ENCODE measurements at regions not wholly inside any gene's neighbourhood (a gene's known extent, or its start where the extent isn't known, plus 50 kb on each side); places are given as distances from the start of the nearest gene placed in this dataset.
"Not testable (repeated sequence)": the region's sequence is repeated elsewhere in the genome, so short reads cannot be mapped to it uniquely, and the experiment has no call there.

- H2AFZ ChIP-seq (ENCODE audit: low read length) = no peak overlapping the region
- no peak overlapping the region for H3K9ac ChIP-seq (ENCODE audit: insufficient read depth, low read length)
- no peak for TF ChIP-seq EZH2 (IDR thresholded peaks at IDR 0.05; ENCODE audit: low read length, missing control alignments)
- TF ChIP-seq CTCF (conservative IDR thresholded peaks at IDR 0.05 in 1 of 2, IDR thresholded peaks at IDR 0.05 in 1 of 2; ENCODE audit: low read depth in 1 of 2, low read length in 2 of 2) = no peak
- H3K36me3 ChIP-seq (ENCODE audit: control insufficient read depth, insufficient read depth, low read length) = no peaks in the 10 kb centered on the region
- no peak for DNase-seq (ENCODE audit: low read depth in 2 of 2)
- no peaks in the 10 kb centered on the region for H3K4me1 ChIP-seq (ENCODE audit: control insufficient read depth, extremely low read depth, insufficient read depth, low read length)
- H3K27me3 ChIP-seq (ENCODE audit: control insufficient read depth, insufficient read depth, low read length) = no peaks in the 10 kb centered on the region
- H3K27ac ChIP-seq (ENCODE audit: insufficient read depth, low read length) = no peak overlapping the region
- no peak overlapping the region for H3K4me3 ChIP-seq (replicated peaks in 1 of 4; ENCODE audit: control extremely low read depth in 1 of 4, insufficient read depth in 1 of 4, low read depth in 3 of 4, low read length in 4 of 4)
- no peak overlapping the region for H3K4me2 ChIP-seq (ENCODE audit: extremely low read depth, insufficient read depth, low read length)
- no peaks in the 10 kb centered on the region for H3K79me2 ChIP-seq (ENCODE audit: control insufficient read depth, insufficient read depth, low read length)
- no peaks in the 10 kb centered on the region for H3K9me3 ChIP-seq (ENCODE audit: control insufficient read depth, insufficient read depth, low read depth, low read length)
- H4K20me1 ChIP-seq (ENCODE audit: control insufficient read depth, extremely low read depth, insufficient read depth, low read length) = no peaks in the 10 kb centered on the region
These were observed 254.1 kb upstream of the C2CD4B start for GRCh38 chr15:62419192-62419591.

- not testable (repeated sequence) for H3K36me3 ChIP-seq (ENCODE audit: control insufficient read depth, insufficient read depth, low read length); H3K27me3 ChIP-seq (ENCODE audit: control insufficient read depth, insufficient read depth, low read length); H4K20me1 ChIP-seq (ENCODE audit: control insufficient read depth, extremely low read depth, insufficient read depth, low read length); H3K9me3 ChIP-seq (ENCODE audit: control insufficient read depth, insufficient read depth, low read depth, low read length); H3K4me2 ChIP-seq (ENCODE audit: extremely low read depth, insufficient read depth, low read length); DNase-seq (ENCODE audit: low read depth in 2 of 2); H3K79me2 ChIP-seq (ENCODE audit: control insufficient read depth, insufficient read depth, low read length); H3K4me1 ChIP-seq (ENCODE audit: control insufficient read depth, extremely low read depth, insufficient read depth, low read length); H2AFZ ChIP-seq (ENCODE audit: low read length); H3K27ac ChIP-seq (ENCODE audit: insufficient read depth, low read length); H3K9ac ChIP-seq (ENCODE audit: insufficient read depth, low read length); H3K4me3 ChIP-seq (replicated peaks in 1 of 4; ENCODE audit: control extremely low read depth in 1 of 4, insufficient read depth in 1 of 4, low read depth in 3 of 4, low read length in 4 of 4)
These were observed 255.3 kb upstream of the C2CD4B start for GRCh38 chr15:62420371-62420770.

GRCh38 chr15:62421289-62421688, 256.2 kb upstream of the C2CD4B start:
- Histone ChIP-seq H3K4me1 (ENCODE audit: control insufficient read depth, extremely low read depth, insufficient read depth, low read length) (peaks cover under 1% of the 10 kb centered on the region), H3K4me2 (ENCODE audit: extremely low read depth, insufficient read depth, low read length) (no peak overlapping the region), H3K36me3 (ENCODE audit: control insufficient read depth, insufficient read depth, low read length) (no peaks in the 10 kb centered on the region), H3K27me3 (ENCODE audit: control insufficient read depth, insufficient read depth, low read length) (no peaks in the 10 kb centered on the region), H4K20me1 (ENCODE audit: control insufficient read depth, extremely low read depth, insufficient read depth, low read length) (no peaks in the 10 kb centered on the region), H3K9me3 (ENCODE audit: control insufficient read depth, insufficient read depth, low read depth, low read length) (no peaks in the 10 kb centered on the region), H3K79me2 (ENCODE audit: control insufficient read depth, insufficient read depth, low read length) (no peaks in the 10 kb centered on the region), H2AFZ (ENCODE audit: low read length) (no peak overlapping the region), H3K4me3 (replicated peaks in 1 of 4; ENCODE audit: control extremely low read depth in 1 of 4, insufficient read depth in 1 of 4, low read depth in 3 of 4, low read length in 4 of 4) (no peak overlapping the region), H3K9ac (ENCODE audit: insufficient read depth, low read length) (no peak overlapping the region), H3K27ac (ENCODE audit: insufficient read depth, low read length) (no peak overlapping the region)
- no peak for DNase-seq (ENCODE audit: low read depth in 2 of 2)
- TF ChIP-seq EZH2 (IDR thresholded peaks at IDR 0.05; ENCODE audit: low read length, missing control alignments) = no peak

- Histone ChIP-seq H3K9ac (ENCODE audit: insufficient read depth, low read length) (no peak overlapping the region), H3K4me2 (ENCODE audit: extremely low read depth, insufficient read depth, low read length) (no peak overlapping the region), H4K20me1 (ENCODE audit: control insufficient read depth, extremely low read depth, insufficient read depth, low read length) (no peaks in the 10 kb centered on the region), H3K27me3 (ENCODE audit: control insufficient read depth, insufficient read depth, low read length) (no peaks in the 10 kb centered on the region), H3K36me3 (ENCODE audit: control insufficient read depth, insufficient read depth, low read length) (no peaks in the 10 kb centered on the region), H3K4me1 (ENCODE audit: control insufficient read depth, extremely low read depth, insufficient read depth, low read length) (peaks cover 2% of the 10 kb centered on the region), H3K4me3 (replicated peaks in 1 of 4; ENCODE audit: control extremely low read depth in 1 of 4, insufficient read depth in 1 of 4, low read depth in 3 of 4, low read length in 4 of 4) (no peak overlapping the region), H2AFZ (ENCODE audit: low read length) (no peak overlapping the region), H3K27ac (ENCODE audit: insufficient read depth, low read length) (no peak overlapping the region), H3K79me2 (ENCODE audit: control insufficient read depth, insufficient read depth, low read length) (no peaks in the 10 kb centered on the region), H3K9me3 (ENCODE audit: control insufficient read depth, insufficient read depth, low read depth, low read length) (no peaks in the 10 kb centered on the region)
- TF ChIP-seq CTCF (conservative IDR thresholded peaks at IDR 0.05 in 1 of 2, IDR thresholded peaks at IDR 0.05 in 1 of 2; ENCODE audit: low read depth in 1 of 2, low read length in 2 of 2) (no peak), EZH2 (IDR thresholded peaks at IDR 0.05; ENCODE audit: low read length, missing control alignments) (no peak)
- peak in 1 of 2 donors; percentile 88 for DNase-seq (ENCODE audit: low read depth in 2 of 2)
These were observed 261.4 kb upstream of the C2CD4B start for GRCh38 chr15:62426387-62426956.

All from fibroblast of lung (primary cell).